ENCODE measurements at regions not wholly inside any gene's neighbourhood (a gene's known extent, or its start where the extent isn't known, plus 50 kb on each side); places are given as distances from the start of the nearest gene placed in this dataset.

GRCh38 chr12:114996382-114996781 lies 312.4 kb upstream of the TBX3 start:
- H3K4me3 ChIP-seq (ENCODE audit: low read depth, low read length), result no peak overlapping the region
- no peak for TF ChIP-seq CTCF (IDR thresholded peaks at IDR 0.05; ENCODE audit: low read depth, low read length)
- no peak for TF ChIP-seq MYC (IDR thresholded peaks at IDR 0.05; ENCODE audit: low read depth, low read length)
- TF ChIP-seq POLR2A (IDR thresholded peaks at IDR 0.05; ENCODE audit: extremely low read depth, insufficient read length), result no peak
- TF ChIP-seq MAX (IDR thresholded peaks at IDR 0.05; ENCODE audit: low read depth, low read length), result no peak
- DNase-seq (ENCODE audit: low read depth), result no peak

GRCh38 chr12:114995891-114996290 lies 311.9 kb upstream of the TBX3 start:
- DNase-seq (ENCODE audit: low read depth), result no peak
- no peak overlapping the region for H3K4me3 ChIP-seq (ENCODE audit: low read depth, low read length)

GRCh38 chr12:114993165-114993564 lies 309.2 kb upstream of the TBX3 start:
- TF ChIP-seq MYC (IDR thresholded peaks at IDR 0.05; ENCODE audit: low read depth, low read length), result no peak
- no peak for TF ChIP-seq MAX (IDR thresholded peaks at IDR 0.05; ENCODE audit: low read depth, low read length)
- no peak for DNase-seq (ENCODE audit: low read depth)
- H3K4me3 ChIP-seq (ENCODE audit: low read depth, low read length), result no peak overlapping the region

More at GRCh38 chr12:114995891-114996290, 311.9 kb upstream of the TBX3 start:
- TF ChIP-seq MAX (IDR thresholded peaks at IDR 0.05; ENCODE audit: low read depth, low read length), result no peak
- no peak for TF ChIP-seq CTCF (IDR thresholded peaks at IDR 0.05; ENCODE audit: low read depth, low read length)
- no peak for TF ChIP-seq POLR2A (IDR thresholded peaks at IDR 0.05; ENCODE audit: extremely low read depth, insufficient read length)
- no peak for TF ChIP-seq MYC (IDR thresholded peaks at IDR 0.05; ENCODE audit: low read depth, low read length)

- no peak overlapping the region for H3K4me3 ChIP-seq (ENCODE audit: low read depth, low read length)
- no peak for TF ChIP-seq MYC (IDR thresholded peaks at IDR 0.05; ENCODE audit: low read depth, low read length)
- no peak for DNase-seq (ENCODE audit: low read depth)
Measured at GRCh38 chr12:114992443-114992842, 308.5 kb upstream of the TBX3 start.

- TF ChIP-seq POLR2A (IDR thresholded peaks at IDR 0.05; ENCODE audit: extremely low read depth, insufficient read length), result no peak
- TF ChIP-seq MYC (IDR thresholded peaks at IDR 0.05; ENCODE audit: low read depth, low read length), result no peak
- TF ChIP-seq MAX (IDR thresholded peaks at IDR 0.05; ENCODE audit: low read depth, low read length), result no peak
- no peak for TF ChIP-seq CTCF (IDR thresholded peaks at IDR 0.05; ENCODE audit: low read depth, low read length)
- DNase-seq (ENCODE audit: low read depth), result no peak
- no peak overlapping the region for H3K4me3 ChIP-seq (ENCODE audit: low read depth, low read length)
Measured at GRCh38 chr12:114990381-114990780, 306.4 kb upstream of the TBX3 start.

GRCh38 chr12:114986849-114987248 lies 302.9 kb upstream of the TBX3 start:
- no peak for TF ChIP-seq MAX (IDR thresholded peaks at IDR 0.05; ENCODE audit: low read depth, low read length)
- no peak for TF ChIP-seq MYC (IDR thresholded peaks at IDR 0.05; ENCODE audit: low read depth, low read length)
- no peak for TF ChIP-seq CTCF (IDR thresholded peaks at IDR 0.05; ENCODE audit: low read depth, low read length)
- no peak for TF ChIP-seq POLR2A (IDR thresholded peaks at IDR 0.05; ENCODE audit: extremely low read depth, insufficient read length)
- H3K4me3 ChIP-seq (ENCODE audit: low read depth, low read length), result no peak overlapping the region
- DNase-seq (ENCODE audit: low read depth), result no peak

- H3K4me3 ChIP-seq (ENCODE audit: low read depth, low read length), result no peak overlapping the region
- no peak for DNase-seq (ENCODE audit: low read depth)
- no peak for TF ChIP-seq CTCF (IDR thresholded peaks at IDR 0.05; ENCODE audit: low read depth, low read length)
- TF ChIP-seq POLR2A (IDR thresholded peaks at IDR 0.05; ENCODE audit: extremely low read depth, insufficient read length), result no peak
- no peak for TF ChIP-seq MAX (IDR thresholded peaks at IDR 0.05; ENCODE audit: low read depth, low read length)
- TF ChIP-seq MYC (IDR thresholded peaks at IDR 0.05; ENCODE audit: low read depth, low read length), result no peak
Measured at GRCh38 chr12:114986178-114986714, 302.3 kb upstream of the TBX3 start.
